ENCODE measurements at regions not wholly inside any gene's neighbourhood (a gene's known extent, or its start where the extent isn't known, plus 50 kb on each side); places are given as distances from the start of the nearest gene placed in this dataset.
A peak's percentile ranks its signal among the peaks of the same experiment; 100 is the strongest.

DNA sequence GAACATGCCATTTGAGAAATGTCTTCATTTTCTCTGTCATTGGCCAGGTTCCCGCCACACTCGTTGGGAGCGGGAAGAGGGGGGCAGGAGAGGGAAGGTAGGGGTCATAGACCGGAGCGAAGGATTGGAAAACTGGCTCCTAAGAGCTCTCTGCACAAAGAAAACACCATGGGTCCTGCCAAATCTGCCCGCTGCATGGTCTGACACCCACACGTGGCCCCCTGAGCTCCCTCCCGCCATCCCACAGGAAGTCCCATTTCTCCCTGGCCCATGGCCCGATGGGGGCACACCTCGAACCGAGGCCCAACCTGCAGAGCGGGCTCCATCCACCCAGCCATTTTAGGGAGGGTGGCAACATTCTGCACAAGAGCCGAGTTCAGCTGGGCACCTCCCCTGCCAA, 159.6 kb downstream of the SALL1 start:
- DNase-seq: no peak

DNA sequence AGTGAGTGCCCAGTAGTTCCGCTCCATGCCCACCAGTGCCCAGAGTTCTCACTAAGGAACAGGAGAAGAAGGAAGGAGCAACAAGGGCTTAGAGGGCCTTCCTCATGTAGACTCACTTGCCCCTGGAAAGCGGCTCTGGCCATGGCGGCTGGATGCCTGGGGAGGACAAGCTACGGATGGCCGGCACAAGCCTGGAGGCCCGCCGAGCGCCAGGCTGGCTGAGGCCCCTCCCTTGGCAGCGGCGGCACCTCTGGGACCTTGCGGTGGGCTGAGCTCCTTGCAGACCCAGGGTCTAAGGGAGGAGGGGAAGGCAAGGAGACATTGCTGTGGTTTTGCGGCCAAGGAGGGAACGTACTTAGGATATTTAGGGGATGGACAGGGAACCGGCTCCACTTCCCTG, 160.1 kb downstream of the SALL1 start:
- DNase-seq: no peak

DNA sequence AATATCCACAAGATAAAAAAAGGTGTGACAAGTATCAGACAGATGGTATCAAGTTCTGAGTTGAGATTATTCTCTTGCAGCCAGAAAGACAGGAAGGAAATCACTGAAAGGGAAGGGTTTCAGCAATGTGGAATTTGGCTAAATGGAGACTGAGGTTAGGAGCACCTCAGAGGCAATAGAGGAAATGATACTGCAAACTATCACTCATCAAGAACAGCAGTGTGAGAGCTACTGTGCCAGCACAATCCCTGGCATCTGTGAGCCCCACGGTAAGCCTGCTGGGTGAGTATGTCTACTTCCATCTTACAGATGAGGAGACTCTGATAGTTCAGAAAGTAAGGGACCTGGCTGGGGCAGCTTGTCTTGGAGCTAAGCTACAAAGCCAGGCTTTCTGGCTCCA, 162.0 kb downstream of the SALL1 start:
- no peak for DNase-seq

DNA sequence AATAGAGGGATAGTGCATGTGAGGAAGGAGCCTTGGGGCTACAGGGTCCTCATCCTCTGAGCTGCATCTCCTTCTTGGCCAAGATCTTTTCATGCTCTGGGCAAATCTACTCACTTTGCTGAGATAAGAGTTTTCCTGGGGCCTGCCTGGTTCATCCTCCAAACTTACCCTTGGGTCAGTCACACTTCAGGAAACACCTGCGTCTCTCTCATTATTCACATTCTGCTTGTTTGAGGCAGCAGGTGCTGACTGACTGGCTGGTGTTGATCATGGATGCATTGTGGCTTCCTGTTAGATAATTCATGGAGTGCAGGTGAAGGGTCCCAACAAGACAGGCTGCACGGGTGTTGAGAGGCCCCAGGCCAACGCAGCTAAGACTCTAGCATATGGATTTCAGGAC, 162.6 kb downstream of the SALL1 start:
- peak; percentile 75 for DNase-seq

DNA sequence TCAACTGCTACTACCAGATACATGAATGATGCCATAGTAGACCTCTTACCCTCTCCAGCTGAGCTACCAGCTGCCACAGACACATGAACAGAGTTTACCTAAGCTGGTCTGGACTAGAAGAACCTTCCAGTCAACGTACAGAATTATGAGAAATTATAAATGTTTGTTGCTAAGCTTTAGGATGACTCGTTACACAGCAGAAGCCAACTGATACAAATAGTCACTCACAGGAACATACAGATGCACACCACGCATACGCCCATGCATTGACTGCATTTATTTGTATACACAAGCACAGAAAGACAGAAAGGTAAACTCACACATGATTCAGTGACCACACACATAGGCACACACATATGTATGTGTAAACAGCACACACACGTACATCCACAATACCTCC, 164.6 kb downstream of the SALL1 start:
- no peak for DNase-seq

DNA sequence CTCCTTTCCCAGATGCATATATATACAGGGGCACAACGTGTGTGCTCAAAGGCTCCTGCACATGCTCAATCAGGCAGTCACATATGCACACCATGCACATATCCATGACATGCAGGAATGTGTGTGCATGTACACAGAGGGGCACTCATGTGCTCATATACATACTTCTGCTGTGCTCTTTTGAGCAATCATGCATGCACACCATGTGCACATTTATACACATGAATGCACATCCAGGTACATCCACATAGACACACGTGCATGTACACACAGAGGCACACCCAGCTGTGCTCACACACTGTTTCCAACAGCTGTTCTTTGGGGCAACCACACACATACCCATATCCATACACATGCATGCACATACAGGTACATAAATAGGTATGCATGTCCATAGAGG, 165.3 kb downstream of the SALL1 start:
- no peak for DNase-seq

DNA sequence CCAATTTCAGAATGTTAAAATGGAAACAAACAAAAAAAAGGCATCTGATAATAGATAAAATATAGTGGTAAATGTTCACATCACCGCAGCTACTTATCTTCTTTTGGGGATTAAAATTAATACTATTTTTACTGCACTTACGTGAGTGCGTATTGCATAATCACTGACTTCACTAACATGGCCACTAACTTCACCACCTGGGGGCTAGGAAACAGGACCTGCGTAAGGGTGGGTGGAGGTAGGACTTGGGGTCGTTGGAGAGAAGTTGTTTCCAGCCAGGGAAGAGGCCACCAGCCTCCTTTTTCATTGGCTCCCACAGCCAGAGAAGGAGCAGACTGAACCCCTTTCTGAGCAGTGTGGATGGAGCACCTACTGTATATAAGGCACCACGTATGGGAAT, 166.4 kb downstream of the SALL1 start:
- no peak for DNase-seq

DNA sequence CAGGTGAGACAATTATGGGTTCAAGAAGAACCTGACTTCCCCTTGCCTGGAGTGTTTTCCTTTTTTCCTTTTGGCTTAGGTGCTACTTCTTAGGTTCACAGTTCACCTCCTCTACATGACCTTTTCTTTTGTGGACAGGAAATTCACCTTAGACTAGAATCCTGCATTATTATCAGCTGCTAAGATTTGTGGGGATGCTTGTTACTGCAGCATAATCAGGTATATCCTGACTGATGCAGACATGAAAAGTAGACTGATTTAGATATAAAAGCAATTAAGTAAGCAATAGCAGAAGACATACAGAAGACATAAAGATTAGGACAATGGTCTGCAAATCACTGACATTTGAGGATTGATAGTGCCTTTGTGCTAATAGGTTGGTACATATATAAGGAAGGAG, 168.3 kb downstream of the SALL1 start:
- no peak for DNase-seq

DNA sequence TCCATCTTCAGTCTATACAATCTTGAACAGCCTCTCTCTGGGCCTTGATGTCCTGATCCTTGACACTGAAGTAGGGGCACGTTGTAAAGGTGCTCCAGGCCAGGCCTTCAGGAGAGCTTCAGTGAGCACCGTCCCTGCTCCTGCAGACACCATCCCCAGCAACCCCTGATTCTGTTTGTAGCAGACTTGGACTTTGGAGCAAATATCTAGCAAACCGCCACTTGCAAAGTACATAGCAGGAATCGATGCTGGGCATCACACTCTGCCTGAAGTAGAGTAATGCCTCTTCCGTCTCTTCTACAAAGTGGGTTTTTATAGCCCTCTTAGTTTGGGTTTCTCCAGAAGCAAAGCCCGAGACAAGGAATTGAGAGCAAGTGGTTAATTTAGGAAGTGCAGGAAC, 169.1 kb downstream of the SALL1 start:
- DNase-seq: no peak

DNA sequence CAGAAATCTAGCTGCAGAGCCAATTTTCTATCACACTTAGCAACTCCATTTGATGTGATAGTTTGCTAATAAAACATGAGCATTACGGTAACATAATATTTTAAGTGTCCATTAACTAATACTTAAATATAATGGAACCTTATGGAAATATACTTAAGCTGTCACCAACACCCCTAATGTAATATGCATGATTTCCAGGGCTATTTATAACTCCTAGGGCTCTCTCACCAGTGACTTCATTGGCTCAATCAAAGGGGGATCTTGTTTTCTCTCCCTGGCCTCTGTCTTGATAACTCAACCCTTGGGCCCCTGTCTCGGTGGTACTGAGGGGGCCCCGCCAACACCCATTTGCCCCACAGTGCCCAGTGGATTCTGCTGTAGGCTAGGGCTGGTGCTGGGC, 170.4 kb downstream of the SALL1 start:
- no peak for DNase-seq

DNA sequence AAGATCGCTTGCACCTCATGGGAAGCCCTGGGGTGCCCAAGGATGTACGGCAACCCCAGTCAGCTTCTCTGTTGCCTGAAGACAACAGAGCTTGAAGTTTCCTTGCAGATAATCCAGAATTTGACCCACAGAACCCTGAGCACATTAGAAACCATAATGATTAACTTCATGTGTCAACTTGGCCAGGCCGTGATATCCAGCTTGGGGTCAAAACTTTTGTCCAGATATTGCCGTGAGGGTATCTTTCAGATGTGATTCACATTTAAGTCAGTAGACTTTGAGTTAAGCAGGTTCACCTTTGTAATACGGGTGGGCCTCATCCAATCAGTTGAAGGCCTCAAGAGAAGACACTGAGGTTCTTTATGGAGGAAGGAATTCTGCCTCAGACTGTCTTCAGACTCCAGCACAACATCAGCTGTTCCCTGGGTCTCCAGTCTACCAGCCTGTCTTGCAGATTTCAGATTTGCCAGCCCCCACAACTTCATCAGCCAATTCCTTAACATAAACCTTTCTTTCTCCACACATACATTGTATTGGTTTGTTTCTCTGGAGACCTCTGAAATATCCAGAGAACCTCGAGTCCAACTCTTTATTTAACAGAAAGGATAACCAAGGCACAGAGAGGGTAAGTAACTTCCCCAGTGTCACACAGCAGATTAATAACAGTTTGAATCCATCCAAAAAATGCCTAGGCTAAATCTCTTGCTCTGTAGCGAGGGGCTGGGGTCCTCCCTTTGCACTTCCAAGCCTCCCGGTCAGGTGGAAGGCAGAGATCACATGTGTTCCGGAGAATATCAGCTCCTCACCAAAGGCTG, 171.1 kb downstream of the SALL1 start:
- no peak for DNase-seq

DNA sequence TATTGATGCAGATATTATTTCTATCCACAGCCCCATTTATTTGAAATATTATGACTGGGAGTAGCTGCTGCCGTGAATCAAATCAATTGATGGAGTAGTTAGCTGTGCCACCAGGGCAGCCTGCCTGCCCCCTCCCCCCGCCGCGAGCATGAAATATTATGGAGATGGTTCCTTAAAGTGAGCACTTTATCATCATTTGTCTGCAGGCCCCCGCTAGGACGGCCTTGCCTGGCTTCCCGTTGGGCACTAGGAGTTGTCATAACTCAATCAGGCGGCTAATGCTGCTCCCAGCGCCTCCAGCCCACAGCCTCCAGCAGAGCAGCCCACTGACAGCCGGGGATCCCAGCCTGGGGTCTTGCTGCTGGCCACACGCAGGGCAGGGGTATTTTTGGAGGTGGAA, 173.9 kb downstream of the SALL1 start:
- DNase-seq: no peak

DNA sequence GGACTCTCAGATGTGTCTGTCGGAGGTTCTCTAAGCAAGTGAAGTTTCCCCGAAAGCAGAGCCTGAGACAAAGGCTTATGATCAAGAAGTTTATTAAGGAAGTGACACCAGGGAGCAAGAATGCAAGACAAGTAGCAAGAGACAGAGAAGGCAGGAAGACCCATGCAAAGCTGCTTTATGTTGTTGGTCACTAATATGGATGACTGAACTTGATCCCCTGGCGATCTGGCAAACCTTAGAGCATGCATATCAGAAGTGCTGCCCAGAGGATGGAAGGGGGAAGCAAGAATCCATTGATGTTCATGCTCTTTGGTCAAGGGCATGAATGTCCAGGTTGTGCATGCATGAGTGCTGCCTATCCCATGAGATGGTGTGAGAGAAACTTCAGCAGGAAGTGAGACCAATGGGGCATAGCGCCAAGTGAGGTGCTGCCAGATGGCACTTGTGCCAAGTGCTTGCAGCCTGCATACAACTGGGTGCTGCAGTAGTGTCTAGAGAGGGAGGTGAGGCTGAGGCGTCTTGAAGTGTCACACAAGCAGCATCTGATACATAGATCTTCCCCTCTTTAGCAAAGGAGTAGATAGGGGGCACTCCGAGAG, 176.5 kb downstream of the SALL1 start:
- peak; percentile 4 for DNase-seq

DNA sequence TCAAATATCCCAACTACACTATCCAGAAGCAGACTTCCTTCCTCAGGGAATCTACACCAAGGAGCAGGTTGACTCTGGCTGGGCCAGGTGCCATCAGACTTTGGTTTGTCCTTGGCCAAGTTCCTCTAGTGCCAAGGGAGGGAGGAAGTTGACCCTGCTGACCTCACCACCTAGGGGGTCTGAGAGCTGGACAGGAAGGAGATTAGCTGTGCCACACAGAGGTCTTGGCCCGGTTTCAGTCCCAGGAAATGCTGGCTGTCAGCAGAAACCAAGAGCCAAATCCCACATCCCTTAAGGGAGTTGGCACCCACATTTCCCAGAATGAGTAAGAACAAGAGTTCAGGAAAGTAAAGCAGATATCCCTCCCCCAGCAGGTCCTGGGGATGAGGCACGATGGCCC, 178.2 kb downstream of the SALL1 start:
- no peak for DNase-seq

DNA sequence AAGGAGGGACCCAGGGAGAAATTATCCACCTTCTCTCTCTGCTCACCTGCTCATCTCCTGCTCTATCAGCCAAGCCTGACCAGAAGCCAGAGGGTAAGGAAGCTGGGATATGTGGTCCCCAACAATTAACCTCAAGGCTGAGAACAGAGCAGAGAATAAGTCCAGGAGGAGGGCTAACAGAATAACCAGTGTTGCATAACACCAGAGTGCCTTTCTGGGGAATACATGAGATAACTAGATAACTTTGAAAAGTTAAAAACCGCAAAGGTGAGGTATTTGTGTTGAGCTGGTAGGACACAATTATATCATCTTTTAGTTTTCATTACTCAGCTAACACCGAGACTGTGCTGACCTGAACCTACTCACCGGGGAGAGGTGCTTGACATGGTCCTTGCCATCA, 180.8 kb downstream of the SALL1 start:
- no peak for DNase-seq

DNA sequence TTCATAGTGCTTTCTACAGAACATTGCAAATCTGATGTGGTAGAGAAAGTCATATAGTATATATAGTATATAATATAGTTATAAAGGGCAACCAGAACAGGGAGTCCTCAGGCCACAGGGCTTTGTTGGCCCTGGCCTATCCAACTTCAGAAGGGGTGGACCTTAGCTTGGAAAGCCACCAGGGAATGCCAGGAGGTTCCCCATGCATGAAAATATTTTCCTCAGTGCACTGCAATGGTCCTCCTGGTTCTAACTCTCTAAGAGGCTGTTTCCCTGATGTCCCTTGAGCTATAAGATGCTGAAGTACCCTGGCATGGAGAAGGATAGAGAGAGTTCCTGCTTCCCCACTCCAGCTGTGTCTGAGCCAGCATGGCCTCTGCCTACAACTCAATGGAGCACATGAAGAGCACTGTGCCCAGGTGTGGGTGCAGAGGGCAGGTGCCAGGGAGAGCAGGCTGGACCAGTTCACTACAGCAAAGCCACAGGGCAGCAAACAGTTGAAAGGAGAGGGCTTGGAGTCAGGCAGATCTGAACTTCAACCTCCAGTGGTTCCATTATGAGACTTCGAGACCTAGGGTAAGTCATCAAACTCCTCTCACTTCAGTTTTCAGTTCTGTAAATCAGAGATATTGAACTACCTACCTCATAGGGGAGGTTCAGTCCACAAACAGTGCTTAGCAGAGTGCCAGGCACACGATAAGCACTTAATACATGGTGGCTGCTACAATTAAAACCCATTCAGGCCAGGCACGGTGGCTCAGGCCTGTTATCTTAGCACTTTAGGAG, 183.1 kb downstream of the SALL1 start:
- DNase-seq: no peak

DNA sequence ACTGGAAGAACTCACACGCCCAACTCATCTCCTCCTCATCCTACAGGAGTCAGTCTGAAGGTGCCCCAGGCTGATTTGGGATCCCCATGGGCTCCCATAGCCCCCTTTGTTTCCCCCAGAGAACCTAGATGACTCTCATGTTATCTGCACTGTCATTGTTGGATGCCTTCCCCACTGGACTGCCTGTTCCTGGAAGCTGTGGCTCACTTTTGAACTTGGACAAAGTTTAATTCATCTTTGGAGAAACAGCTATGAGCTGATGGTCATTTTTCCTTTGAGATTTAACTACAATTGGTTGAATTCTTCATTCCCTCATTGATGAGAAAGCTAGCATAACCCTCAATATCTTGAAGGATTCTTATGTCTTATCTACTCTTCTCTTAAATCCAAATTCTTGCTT, 186.6 kb downstream of the SALL1 start:
- DNase-seq: no peak

DNA sequence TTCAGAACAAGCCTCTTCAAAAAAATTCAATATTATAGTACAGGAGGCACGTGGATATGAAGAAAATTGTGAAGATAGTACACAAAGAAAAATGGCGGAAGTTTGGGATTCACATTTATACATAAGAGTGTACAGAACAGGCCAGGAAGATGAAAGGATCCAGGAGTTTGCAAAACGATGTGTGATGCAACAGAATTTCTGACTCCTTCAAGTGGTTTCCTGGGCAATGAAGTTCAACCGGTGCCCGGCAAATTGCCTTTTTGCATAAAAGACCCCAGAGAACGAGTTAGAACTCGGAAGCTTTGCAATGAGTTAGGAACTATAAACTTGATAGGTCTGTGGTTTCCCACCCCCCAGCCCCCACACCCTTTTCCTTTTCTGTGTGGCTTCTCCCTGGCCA, 189.1 kb downstream of the SALL1 start:
- DNase-seq: no peak

DNA sequence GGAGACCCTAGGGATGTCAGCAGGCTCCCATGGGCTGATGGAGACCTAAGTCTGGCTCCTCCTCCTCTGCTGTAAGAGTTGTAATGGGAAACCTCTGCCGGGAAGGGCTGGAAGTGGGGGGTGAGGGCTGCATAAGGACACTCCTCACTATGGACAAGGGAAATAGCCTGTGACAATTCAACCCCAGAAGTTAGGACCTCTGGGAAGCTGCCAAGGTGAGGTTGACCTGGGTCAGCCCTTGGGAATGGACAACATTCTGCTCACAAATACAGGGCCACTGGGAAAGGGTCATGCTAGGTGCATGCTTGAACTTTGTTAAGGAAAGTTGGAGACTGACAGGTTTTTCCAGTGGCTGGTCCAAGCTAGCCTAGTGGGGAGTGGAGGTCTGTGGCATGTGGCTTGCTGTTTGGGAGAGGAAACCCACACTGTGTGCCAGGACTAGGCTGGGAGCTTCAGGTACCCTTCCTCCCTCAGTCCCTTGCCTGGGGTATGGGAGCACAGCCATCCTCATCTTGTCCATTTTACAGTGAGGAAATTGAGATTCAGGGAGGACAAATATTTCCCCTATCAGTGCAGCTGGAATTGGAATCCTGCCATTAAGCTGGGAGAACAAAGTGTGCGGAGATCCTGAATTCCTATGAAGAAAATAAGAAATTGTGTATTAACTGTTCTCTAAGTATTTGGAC, 190.4 kb downstream of the SALL1 start:
- peak; percentile 15 for DNase-seq

DNA sequence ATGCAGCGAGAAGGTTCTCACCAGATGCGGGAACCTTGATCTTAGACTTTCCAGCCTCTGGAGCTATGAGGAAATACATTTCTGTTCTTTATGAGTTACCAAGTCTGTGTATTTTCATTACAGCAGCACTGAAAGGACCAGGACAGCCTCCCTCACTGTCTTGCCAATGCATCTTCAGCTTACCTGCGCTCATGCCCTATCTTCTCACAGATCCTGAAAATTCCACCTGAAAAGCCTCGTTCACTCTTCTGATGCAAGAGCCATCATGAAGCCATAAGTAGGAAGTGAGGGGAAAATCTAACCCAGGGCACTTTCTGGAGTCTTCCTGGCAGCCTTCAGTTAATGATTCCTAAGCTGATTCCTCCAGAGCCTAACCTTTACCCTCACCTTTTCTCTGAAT, 194.0 kb downstream of the SALL1 start:
- no peak for DNase-seq

DNA sequence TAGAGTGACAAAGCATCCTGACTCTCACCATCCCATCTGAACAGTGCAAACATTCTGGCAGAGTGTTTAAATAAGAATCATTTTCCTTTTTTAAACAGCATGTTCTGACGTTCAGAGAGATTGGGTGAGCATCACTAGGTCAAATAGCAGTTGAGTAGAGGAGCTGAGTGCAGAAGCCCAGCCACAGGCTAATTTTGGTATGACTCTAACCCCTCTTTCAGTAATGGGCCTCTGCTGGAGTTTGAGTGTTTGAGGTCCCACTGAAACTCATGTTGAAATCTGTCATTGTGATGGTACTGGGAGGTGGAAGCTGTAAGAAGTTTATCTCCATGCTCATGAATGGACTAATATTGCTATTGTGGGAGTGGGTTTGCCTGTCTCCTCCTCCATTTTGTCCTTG, 194.4 kb downstream of the SALL1 start:
- DNase-seq: no peak

DNA sequence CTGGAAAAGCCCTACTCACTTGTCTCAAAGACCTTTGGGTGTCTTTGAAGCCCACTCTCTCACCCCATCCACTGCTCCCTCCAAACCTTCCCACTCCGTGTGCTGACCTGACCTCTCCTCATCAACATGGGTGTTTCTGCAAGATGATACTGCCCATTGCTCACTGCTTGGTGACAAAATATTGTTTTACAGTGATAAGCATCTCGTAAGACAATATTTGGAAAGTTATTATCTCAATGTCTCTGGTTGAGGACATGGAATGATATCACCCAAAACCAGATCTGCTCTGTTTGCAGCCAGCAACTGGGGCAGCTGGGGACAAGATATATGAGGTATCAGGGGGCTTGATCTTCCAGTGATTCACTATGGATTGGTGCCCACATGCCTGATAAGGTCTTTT, 195.8 kb downstream of the SALL1 start:
- DNase-seq: no peak

DNA sequence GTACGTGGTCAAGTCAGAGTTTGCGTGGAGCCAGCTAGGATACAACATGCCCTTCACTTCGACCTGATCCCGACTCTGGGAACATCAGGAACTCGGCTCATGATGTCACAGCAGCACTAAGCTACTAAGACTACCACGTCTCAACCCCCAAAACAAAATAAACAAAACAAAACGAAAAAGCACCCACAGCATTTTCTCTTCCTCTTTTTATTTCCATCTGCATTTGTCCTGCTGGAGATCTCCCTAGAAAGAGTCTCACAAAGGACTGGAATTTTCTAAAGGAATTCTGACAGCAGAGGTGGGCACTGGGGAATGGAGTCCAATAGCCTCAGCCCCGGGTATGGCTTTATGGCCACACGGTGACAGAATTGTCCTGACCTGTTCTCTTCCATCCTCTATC, 196.6 kb downstream of the SALL1 start:
- DNase-seq: no peak

DNA sequence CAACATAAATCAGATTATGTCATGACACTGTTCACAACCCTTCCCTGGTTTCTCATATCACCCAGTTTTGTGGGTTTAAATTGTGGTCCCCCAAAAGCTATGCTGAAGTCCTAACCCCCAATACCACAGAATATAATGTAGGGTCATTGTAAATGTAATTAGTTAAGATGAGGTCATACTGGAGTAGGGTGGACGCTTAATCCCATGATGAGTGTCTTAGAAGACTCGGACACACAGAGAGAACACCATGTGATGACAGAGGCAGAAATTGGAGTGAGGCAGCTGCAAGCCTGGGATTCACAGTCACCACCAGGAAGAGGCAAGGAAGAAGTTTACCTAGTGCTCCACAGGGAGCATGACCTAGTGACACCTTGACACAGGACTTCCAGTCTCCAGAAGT, 197.8 kb downstream of the SALL1 start:
- no peak for DNase-seq
